PC-3 (cell line): ENCODE measurements at regions not wholly inside any gene's neighbourhood (a gene's known extent, or its start where the extent isn't known, plus 50 kb on each side); places are given as distances from the start of the nearest gene placed in this dataset.

ENCODE experiments used
- EZH2 ChIP-seq: fragments of 300-600 bp; sonication (generic); IDR thresholded peaks from one replicate; pipeline ENCODE4 v1.6.1; 2017; ENCODE audit warnings: antibody characterized with exemption, mild to moderate bottlenecking, low read length; ENCODE audit not compliant: unreplicated experiment
- EZH2phosphoT487 ChIP-seq: fragments of 300-600 bp; sonication (generic); IDR thresholded peaks from 2 replicates; pipeline ENCODE4 v1.6.1; 2018; ENCODE audit warnings: mild to moderate bottlenecking, antibody characterized with exemption, low read length, borderline replicate concordance
- TF ChIP-seq, protein P1 (sequence below): fragments of 300-600 bp; sonication (generic); conservative IDR thresholded peaks from 2 replicates; pipeline ENCODE4 v1.5.1; 2017; ENCODE audit warnings: antibody characterized with exemption, low read depth, mild to moderate bottlenecking, low read length

DNA sequence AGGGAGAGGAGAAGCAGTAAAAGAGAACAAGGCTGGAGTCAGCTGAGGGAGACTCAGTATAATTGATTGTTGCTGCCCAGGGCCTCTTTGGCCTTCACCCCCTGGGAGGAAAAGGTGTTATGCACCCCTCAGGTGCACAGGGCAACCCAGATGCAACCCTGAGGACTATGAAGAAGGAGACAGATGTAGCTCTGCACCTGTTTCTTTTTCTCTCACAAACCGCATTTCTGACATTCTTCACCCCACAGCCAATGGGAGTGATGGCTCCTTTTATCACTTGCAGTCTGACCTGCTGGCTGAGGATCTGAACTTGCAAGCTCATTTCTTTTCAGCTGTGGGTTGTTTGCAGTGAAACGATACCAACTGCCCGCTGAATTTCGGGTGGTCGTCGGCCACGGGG, 64.1 kb upstream of the F13A1 start:
- TF ChIP-seq, protein P1, sequence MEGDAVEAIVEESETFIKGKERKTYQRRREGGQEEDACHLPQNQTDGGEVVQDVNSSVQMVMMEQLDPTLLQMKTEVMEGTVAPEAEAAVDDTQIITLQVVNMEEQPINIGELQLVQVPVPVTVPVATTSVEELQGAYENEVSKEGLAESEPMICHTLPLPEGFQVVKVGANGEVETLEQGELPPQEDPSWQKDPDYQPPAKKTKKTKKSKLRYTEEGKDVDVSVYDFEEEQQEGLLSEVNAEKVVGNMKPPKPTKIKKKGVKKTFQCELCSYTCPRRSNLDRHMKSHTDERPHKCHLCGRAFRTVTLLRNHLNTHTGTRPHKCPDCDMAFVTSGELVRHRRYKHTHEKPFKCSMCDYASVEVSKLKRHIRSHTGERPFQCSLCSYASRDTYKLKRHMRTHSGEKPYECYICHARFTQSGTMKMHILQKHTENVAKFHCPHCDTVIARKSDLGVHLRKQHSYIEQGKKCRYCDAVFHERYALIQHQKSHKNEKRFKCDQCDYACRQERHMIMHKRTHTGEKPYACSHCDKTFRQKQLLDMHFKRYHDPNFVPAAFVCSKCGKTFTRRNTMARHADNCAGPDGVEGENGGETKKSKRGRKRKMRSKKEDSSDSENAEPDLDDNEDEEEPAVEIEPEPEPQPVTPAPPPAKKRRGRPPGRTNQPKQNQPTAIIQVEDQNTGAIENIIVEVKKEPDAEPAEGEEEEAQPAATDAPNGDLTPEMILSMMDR = no peak
- no peak for TF ChIP-seq EZH2
- TF ChIP-seq EZH2phosphoT487 = no peak
